ENCODE measurements at regions not wholly inside any gene's neighbourhood (a gene's known extent, or its start where the extent isn't known, plus 50 kb on each side); places are given as distances from the start of the nearest gene placed in this dataset.

DNA sequence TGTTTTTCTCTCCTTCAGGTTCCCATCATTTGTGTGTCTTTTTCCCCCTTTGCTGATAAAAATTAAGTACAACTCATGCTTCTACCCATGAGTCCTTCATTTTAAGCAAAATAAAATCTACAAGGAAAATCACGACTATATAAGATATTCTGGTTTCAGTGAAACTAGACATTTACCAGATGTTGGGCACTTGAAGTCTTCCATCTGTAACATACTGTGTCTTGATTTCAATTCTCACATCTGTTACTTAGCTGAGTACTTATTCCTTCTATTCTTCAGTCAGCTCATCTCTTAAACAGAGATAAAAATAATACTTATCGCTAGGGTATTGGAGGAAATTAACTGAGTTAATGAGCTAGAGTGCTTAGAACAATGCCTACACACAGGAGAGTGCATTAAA is 893.0 kb upstream of the SOX9 start:
- no CpG with 5 or more reads among the region's 2 CpGs for WGBS (ENCODE audit: extremely low coverage, insufficient coverage, insufficient read length)

DNA sequence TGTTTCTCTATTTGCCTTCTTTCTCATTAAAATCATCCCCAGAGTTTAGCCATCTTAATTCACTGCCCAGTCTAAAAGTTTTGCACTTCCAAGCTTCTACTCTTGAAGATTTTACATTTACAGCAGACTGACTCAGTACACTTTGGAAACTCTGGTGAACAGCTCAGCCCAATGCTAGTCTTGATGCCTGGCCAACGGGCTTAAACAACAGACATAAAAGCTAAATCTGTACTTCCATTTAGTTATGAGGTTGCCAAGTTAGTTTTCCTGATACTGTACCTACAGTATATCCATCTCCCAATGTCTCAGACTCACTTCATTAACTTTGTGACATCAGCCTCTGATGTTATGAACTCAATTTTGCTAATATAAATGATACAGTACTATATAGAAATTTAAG is 891.8 kb upstream of the SOX9 start:
- no peak overlapping the region for H3K9ac ChIP-seq (ENCODE audit: low read length)
- H3K36me3 ChIP-seq (ENCODE audit: control insufficient read depth in 1 of 2, insufficient read depth in 2 of 2, low read length in 2 of 2), result no peaks in the 10 kb centered on the region
- no peak overlapping the region for H2BK120ac ChIP-seq (ENCODE audit: insufficient read depth, low read length, poor library complexity)
- H3K27ac ChIP-seq (ENCODE audit: low read depth, low read length), result no peak overlapping the region
- no peak overlapping the region for H3K4me3 ChIP-seq (ENCODE audit: low read depth, low read length)
- H3K18ac ChIP-seq (ENCODE audit: low read length), result no peak overlapping the region
- WGBS (ENCODE audit: extremely low coverage, insufficient coverage, insufficient read length), result no CpG with 5 or more reads among the region's 1 CpG
- H4K8ac ChIP-seq (ENCODE audit: low read depth, low read length), result no peak overlapping the region
- H4K91ac ChIP-seq (ENCODE audit: low read depth, low read length), result no peak overlapping the region
- H3K9me3 ChIP-seq (ENCODE audit: insufficient read depth, low read depth, low read length), result no peaks in the 10 kb centered on the region
- no peaks in the 10 kb centered on the region for H3K79me2 ChIP-seq (ENCODE audit: control insufficient read depth, insufficient read depth, low read length, poor library complexity)
- no peak overlapping the region for H2AK5ac ChIP-seq (ENCODE audit: low read length)
- no peak overlapping the region for H3K4ac ChIP-seq (ENCODE audit: low read depth, low read length)
- no peaks in the 10 kb centered on the region for H3K79me1 ChIP-seq (ENCODE audit: low read length)
- no peak overlapping the region for H3K23ac ChIP-seq (ENCODE audit: low read length)
- no peak for DNase-seq
- H2BK5ac ChIP-seq (ENCODE audit: low read depth, low read length, poor library complexity), result no peak overlapping the region
- no peak overlapping the region for H3K14ac ChIP-seq (ENCODE audit: low read length)
- H3K27me3 ChIP-seq (ENCODE audit: insufficient read depth, low read length), result no peaks in the 10 kb centered on the region
- H4K12ac ChIP-seq (ENCODE audit: low read depth, low read length), result no peak overlapping the region
- H3K4me2 ChIP-seq (ENCODE audit: low read length), result no peak overlapping the region
- H2AFZ ChIP-seq (ENCODE audit: insufficient read depth, low read length, poor library complexity), result no peak overlapping the region
- H2BK12ac ChIP-seq (ENCODE audit: low read length), result no peak overlapping the region
- no peaks in the 10 kb centered on the region for H3K4me1 ChIP-seq (ENCODE audit: control insufficient read depth in 1 of 2, insufficient read depth in 2 of 2, low read length in 2 of 2)

More for the DNA sequence above, 893.0 kb upstream of the SOX9 start:
- Histone ChIP-seq H2AFZ (ENCODE audit: insufficient read depth, low read length, poor library complexity) (no peak overlapping the region), H4K91ac (ENCODE audit: low read depth, low read length) (no peak overlapping the region), H3K14ac (ENCODE audit: low read length) (no peak overlapping the region), H3K9ac (ENCODE audit: low read length) (no peak overlapping the region), H2BK5ac (ENCODE audit: low read depth, low read length, poor library complexity) (no peak overlapping the region), H3K23ac (ENCODE audit: low read length) (no peak overlapping the region), H3K4me2 (ENCODE audit: low read length) (no peak overlapping the region), H3K27ac (ENCODE audit: low read depth, low read length) (no peak overlapping the region), H3K36me3 (ENCODE audit: control insufficient read depth in 1 of 2, insufficient read depth in 2 of 2, low read length in 2 of 2) (no peaks in the 10 kb centered on the region), H3K27me3 (ENCODE audit: insufficient read depth, low read length) (no peaks in the 10 kb centered on the region), H2BK120ac (ENCODE audit: insufficient read depth, low read length, poor library complexity) (no peak overlapping the region), H3K4ac (ENCODE audit: low read depth, low read length) (no peak overlapping the region), H3K79me1 (ENCODE audit: low read length) (no peaks in the 10 kb centered on the region), H3K79me2 (ENCODE audit: control insufficient read depth, insufficient read depth, low read length, poor library complexity) (no peaks in the 10 kb centered on the region), H3K18ac (ENCODE audit: low read length) (no peak overlapping the region), H4K12ac (ENCODE audit: low read depth, low read length) (no peak overlapping the region), H3K4me3 (ENCODE audit: low read depth, low read length) (no peak overlapping the region), H3K9me3 (ENCODE audit: insufficient read depth, low read depth, low read length) (no peaks in the 10 kb centered on the region), H2AK5ac (ENCODE audit: low read length) (no peak overlapping the region), H4K8ac (ENCODE audit: low read depth, low read length) (no peak overlapping the region), H3K4me1 (ENCODE audit: control insufficient read depth in 1 of 2, insufficient read depth in 2 of 2, low read length in 2 of 2) (no peaks in the 10 kb centered on the region), H2BK12ac (ENCODE audit: low read length) (no peak overlapping the region)
- no peak for DNase-seq

DNA sequence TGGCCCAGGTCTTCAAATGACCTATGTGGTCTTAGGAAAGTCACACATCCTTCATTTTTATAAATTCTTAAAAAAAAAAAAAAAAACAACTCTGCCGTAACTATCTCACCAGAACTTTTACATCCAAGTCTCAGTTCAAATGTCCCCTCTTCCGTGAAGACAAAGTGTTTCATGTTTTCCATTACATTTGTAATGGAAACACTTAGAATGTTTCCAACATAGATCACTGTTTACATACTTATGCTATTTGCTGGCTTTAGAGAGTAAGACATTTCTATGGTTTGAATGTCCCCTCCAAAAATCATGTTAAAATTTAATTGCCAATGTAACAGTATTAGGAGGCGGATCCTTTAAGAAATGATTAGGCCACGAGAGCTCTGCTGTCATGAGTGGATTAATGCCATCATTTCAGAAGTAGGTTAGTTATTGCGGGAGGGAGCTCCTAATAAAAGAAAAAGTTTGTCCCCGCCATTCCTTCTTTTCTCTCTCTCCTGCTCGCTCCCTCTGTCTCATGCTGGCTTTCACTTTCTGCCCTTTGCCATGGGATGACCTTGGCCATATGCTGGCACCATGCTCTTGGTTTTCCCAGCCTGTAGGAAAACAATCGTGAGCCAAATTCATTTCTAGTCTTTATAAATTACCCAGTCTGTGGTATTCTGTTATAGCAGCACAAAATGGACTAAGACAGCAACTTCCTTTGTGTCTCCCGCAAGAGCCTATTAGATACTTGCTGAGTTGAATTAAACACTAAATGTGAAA is 887.8 kb upstream of the SOX9 start:
- Histone ChIP-seq H3K14ac (ENCODE audit: low read length) (no peak overlapping the region), H2BK12ac (ENCODE audit: low read length) (no peak overlapping the region), H4K91ac (ENCODE audit: low read depth, low read length) (no peak overlapping the region), H3K79me1 (ENCODE audit: low read length) (no peaks in the 10 kb centered on the region), H3K23ac (ENCODE audit: low read length) (no peak overlapping the region), H2AK5ac (ENCODE audit: low read length) (no peak overlapping the region), H3K18ac (ENCODE audit: low read length) (no peak overlapping the region), H3K9ac (ENCODE audit: low read length) (no peak overlapping the region), H3K9me3 (ENCODE audit: insufficient read depth, low read depth, low read length) (no peaks in the 10 kb centered on the region), H2BK120ac (ENCODE audit: insufficient read depth, low read length, poor library complexity) (no peak overlapping the region), H3K27me3 (ENCODE audit: insufficient read depth, low read length) (no peaks in the 10 kb centered on the region), H3K4me1 (ENCODE audit: control insufficient read depth in 1 of 2, insufficient read depth in 2 of 2, low read length in 2 of 2) (no peaks in the 10 kb centered on the region), H3K27ac (ENCODE audit: low read depth, low read length) (no peak overlapping the region), H4K8ac (ENCODE audit: low read depth, low read length) (no peak overlapping the region), H3K4me3 (ENCODE audit: low read depth, low read length) (no peak overlapping the region), H4K12ac (ENCODE audit: low read depth, low read length) (no peak overlapping the region), H3K79me2 (ENCODE audit: control insufficient read depth, insufficient read depth, low read length, poor library complexity) (no peaks in the 10 kb centered on the region), H3K4ac (ENCODE audit: low read depth, low read length) (no peak overlapping the region), H3K4me2 (ENCODE audit: low read length) (no peak overlapping the region), H3K36me3 (ENCODE audit: control insufficient read depth in 1 of 2, insufficient read depth in 2 of 2, low read length in 2 of 2) (no peaks in the 10 kb centered on the region), H2BK5ac (ENCODE audit: low read depth, low read length, poor library complexity) (no peak overlapping the region), H2AFZ (ENCODE audit: insufficient read depth, low read length, poor library complexity) (no peak overlapping the region)
- no CpG with 5 or more reads among the region's 9 CpGs for WGBS (ENCODE audit: extremely low coverage, insufficient coverage, insufficient read length)
- no peak for DNase-seq

DNA sequence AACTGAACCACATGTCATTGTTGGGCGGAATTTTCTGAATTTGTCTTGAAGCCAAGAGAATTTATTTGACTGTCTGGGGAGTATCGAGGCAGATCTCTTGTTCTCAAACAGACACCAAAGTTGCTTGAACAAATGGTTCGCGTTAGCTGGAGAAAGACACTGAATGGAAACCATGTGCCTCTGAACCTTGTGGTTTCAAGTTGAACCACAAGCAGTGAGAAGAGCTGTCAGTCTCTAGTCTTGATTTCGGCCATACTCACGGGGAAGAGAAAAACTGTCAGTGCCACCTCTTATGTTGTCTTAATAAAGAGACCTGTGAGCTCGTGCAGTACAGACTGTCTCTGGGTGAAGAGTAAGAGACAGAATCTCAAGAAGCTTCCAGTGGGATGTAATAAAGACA is 886.5 kb upstream of the SOX9 start:
- Histone ChIP-seq H3K79me1 (ENCODE audit: low read length) (no peaks in the 10 kb centered on the region), H3K9ac (ENCODE audit: low read length) (no peak overlapping the region), H2AK5ac (ENCODE audit: low read length) (no peak overlapping the region), H4K12ac (ENCODE audit: low read depth, low read length) (no peak overlapping the region), H2BK5ac (ENCODE audit: low read depth, low read length, poor library complexity) (no peak overlapping the region), H3K27me3 (ENCODE audit: insufficient read depth, low read length) (no peaks in the 10 kb centered on the region), H3K4me3 (ENCODE audit: low read depth, low read length) (no peak overlapping the region), H3K27ac (ENCODE audit: low read depth, low read length) (no peak overlapping the region), H3K14ac (ENCODE audit: low read length) (no peak overlapping the region), H4K91ac (ENCODE audit: low read depth, low read length) (no peak overlapping the region), H3K4ac (ENCODE audit: low read depth, low read length) (no peak overlapping the region), H2BK120ac (ENCODE audit: insufficient read depth, low read length, poor library complexity) (no peak overlapping the region), H3K4me2 (ENCODE audit: low read length) (no peak overlapping the region), H3K36me3 (ENCODE audit: control insufficient read depth in 1 of 2, insufficient read depth in 2 of 2, low read length in 2 of 2) (no peaks in the 10 kb centered on the region), H3K18ac (ENCODE audit: low read length) (no peak overlapping the region), H3K79me2 (ENCODE audit: control insufficient read depth, insufficient read depth, low read length, poor library complexity) (no peaks in the 10 kb centered on the region), H3K9me3 (ENCODE audit: insufficient read depth, low read depth, low read length) (no peaks in the 10 kb centered on the region), H2BK12ac (ENCODE audit: low read length) (no peak overlapping the region), H2AFZ (ENCODE audit: insufficient read depth, low read length, poor library complexity) (no peak overlapping the region), H3K23ac (ENCODE audit: low read length) (no peak overlapping the region), H4K8ac (ENCODE audit: low read depth, low read length) (no peak overlapping the region), H3K4me1 (ENCODE audit: control insufficient read depth in 1 of 2, insufficient read depth in 2 of 2, low read length in 2 of 2) (no peaks in the 10 kb centered on the region)
- WGBS (ENCODE audit: extremely low coverage, insufficient coverage, insufficient read length), result no CpG with 5 or more reads among the region's 7 CpGs
- DNase-seq, result no peak
